ENCODE measurements at regions not wholly inside any gene's neighbourhood (a gene's known extent, or its start where the extent isn't known, plus 50 kb on each side); places are given as distances from the start of the nearest gene placed in this dataset.

DNA sequence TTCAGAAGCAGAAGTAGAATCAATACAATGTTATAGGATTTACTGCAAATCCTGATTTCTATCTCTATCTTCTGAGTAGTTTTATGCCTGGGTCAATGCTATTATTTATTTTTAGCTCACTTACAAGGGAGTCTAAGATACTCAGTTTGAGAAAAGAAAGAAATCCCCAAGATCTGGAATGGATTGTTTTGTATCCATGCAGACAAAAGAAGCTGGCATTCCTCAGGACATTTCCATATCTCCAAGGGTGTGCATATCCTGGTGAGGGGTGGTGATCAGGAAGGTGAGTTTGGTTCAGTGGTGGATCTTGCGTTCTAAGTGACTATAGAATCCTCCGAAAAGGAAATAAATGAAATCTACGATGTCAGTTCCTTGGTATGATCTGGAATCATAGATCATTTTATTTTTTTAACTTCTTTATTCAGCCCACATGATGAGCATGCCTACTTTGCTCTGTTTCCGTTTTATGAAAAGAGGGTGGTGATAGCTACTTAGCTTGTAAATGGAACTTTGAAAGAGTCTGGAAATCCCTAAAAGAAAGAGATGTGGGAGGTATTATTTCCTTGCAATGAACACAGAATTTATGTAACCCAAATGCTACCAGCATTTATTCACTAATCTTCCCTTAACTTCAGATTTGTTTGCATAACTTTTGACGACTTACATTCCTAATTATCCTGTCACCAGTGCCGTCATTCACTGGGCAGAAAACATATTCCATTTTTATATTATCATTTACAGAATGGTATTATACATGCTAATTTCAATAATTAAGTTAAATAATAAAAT is 81.1 kb upstream of the RAPGEF2 start:
- 65 to 74% methylated on average over 6 of the region's 6 CpGs for WGBS, 2 donors
- Histone ChIP-seq H3K27me3 (no peaks in the 10 kb centered on the region), H3K36me3 (replicated peaks in 1 of 2; ENCODE audit: insufficient read depth in 1 of 2, low read depth in 2 of 2) (no peaks in the 10 kb centered on the region), H3K9me3 (no peaks in the 10 kb centered on the region), H3K4me3 (no peak overlapping the region), H3K4me1 (no peaks in the 10 kb centered on the region), H3K27ac (no peak overlapping the region)
- ATAC-seq = no peak
- no peak for DNase-seq
- no peak for TF ChIP-seq POLR2A (IDR thresholded peaks at IDR 0.05)
- TF ChIP-seq, protein P1, sequence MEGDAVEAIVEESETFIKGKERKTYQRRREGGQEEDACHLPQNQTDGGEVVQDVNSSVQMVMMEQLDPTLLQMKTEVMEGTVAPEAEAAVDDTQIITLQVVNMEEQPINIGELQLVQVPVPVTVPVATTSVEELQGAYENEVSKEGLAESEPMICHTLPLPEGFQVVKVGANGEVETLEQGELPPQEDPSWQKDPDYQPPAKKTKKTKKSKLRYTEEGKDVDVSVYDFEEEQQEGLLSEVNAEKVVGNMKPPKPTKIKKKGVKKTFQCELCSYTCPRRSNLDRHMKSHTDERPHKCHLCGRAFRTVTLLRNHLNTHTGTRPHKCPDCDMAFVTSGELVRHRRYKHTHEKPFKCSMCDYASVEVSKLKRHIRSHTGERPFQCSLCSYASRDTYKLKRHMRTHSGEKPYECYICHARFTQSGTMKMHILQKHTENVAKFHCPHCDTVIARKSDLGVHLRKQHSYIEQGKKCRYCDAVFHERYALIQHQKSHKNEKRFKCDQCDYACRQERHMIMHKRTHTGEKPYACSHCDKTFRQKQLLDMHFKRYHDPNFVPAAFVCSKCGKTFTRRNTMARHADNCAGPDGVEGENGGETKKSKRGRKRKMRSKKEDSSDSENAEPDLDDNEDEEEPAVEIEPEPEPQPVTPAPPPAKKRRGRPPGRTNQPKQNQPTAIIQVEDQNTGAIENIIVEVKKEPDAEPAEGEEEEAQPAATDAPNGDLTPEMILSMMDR (IDR thresholded peaks at IDR 0.05) = no peak
- intact Hi-C loops (cut with DNase I) = no loop called here

GRCh38 chr4:159023741-159024140 is 79.1 kb upstream of the RAPGEF2 start:
- intact Hi-C loops (cut with DNase I) = no loop called here
- WGBS, 2 donors = 62 to 63% methylated on average over 3 of the region's 3 CpGs
- Histone ChIP-seq H3K9me3 (no peaks in the 10 kb centered on the region), H3K4me1 (no peaks in the 10 kb centered on the region), H3K36me3 (replicated peaks in 1 of 2; ENCODE audit: insufficient read depth in 1 of 2, low read depth in 2 of 2) (no peaks in the 10 kb centered on the region), H3K27me3 (no peaks in the 10 kb centered on the region), H3K4me3 (no peak overlapping the region), H3K27ac (no peak overlapping the region)
- TF ChIP-seq, protein P1 (IDR thresholded peaks at IDR 0.05) = no peak
- TF ChIP-seq POLR2A (IDR thresholded peaks at IDR 0.05) = no peak
- no peak for DNase-seq
- no peak for ATAC-seq

- Histone ChIP-seq H3K4me1 (no peaks in the 10 kb centered on the region), H3K27ac (no peak overlapping the region), H3K4me3 (no peak overlapping the region), H3K36me3 (replicated peaks in 1 of 2; ENCODE audit: insufficient read depth in 1 of 2, low read depth in 2 of 2) (no peaks in the 10 kb centered on the region), H3K9me3 (no peaks in the 10 kb centered on the region), H3K27me3 (no peaks in the 10 kb centered on the region)
- intact Hi-C loops (cut with DNase I) = no loop called here
- TF ChIP-seq POLR2A (IDR thresholded peaks at IDR 0.05) = no peak
- TF ChIP-seq, protein P1 (IDR thresholded peaks at IDR 0.05) = no peak
- WGBS, 2 donors = 49 to 61% methylated on average over 5 of the region's 5 CpGs
- DNase-seq (no peak), ATAC-seq (no peak)
Observed at GRCh38 chr4:159024266-159024665, 78.6 kb upstream of the RAPGEF2 start.

DNA sequence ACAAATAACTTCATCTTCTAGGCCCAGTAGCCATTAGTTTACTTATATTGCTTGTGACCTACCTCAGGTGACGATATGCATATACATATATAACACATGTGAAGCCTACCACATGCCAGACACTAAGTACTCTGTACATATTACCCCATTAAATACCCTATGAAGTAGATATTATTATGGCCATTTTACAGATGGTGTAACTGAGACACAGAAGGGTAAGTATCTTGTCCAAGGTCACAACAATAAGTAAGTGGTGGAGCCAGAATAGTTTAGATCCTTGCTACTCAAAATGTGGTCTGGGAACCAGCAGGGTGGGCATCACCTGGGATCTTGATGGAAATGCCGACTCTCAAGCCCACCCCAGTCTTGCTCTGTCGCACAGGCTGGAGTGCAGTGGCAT is 78.1 kb upstream of the RAPGEF2 start:
- WGBS, 2 donors = 95 to 97% methylated on average over 3 of the region's 3 CpGs
- Histone ChIP-seq H3K9me3 (no peaks in the 10 kb centered on the region), H3K36me3 (replicated peaks in 1 of 2; ENCODE audit: insufficient read depth in 1 of 2, low read depth in 2 of 2) (no peaks in the 10 kb centered on the region), H3K4me3 (no peak overlapping the region), H3K27me3 (no peaks in the 10 kb centered on the region), H3K27ac (no peak overlapping the region), H3K4me1 (no peaks in the 10 kb centered on the region)
- intact Hi-C loops (cut with DNase I) = no loop called here
- TF ChIP-seq, protein P1 (IDR thresholded peaks at IDR 0.05) = no peak
- TF ChIP-seq POLR2A (IDR thresholded peaks at IDR 0.05) = no peak
- DNase-seq (no peak), ATAC-seq (no peak)

GRCh38 chr4:159026329-159026728 is 76.5 kb upstream of the RAPGEF2 start:
- no peak for ATAC-seq

More at GRCh38 chr4:159026329-159026728, 76.5 kb upstream of the RAPGEF2 start:
- intact Hi-C loops (cut with DNase I) = no loop called here
- no peak for DNase-seq
- Histone ChIP-seq H3K4me3 (no peak overlapping the region), H3K27ac (no peak overlapping the region), H3K36me3 (replicated peaks in 1 of 2; ENCODE audit: insufficient read depth in 1 of 2, low read depth in 2 of 2) (no peaks in the 10 kb centered on the region), H3K27me3 (no peaks in the 10 kb centered on the region), H3K4me1 (no peaks in the 10 kb centered on the region), H3K9me3 (no peaks in the 10 kb centered on the region)
- TF ChIP-seq, protein P1 (IDR thresholded peaks at IDR 0.05) = no peak
- no peak for TF ChIP-seq POLR2A (IDR thresholded peaks at IDR 0.05)

All from body of pancreas (tissue), 4 donors.